NB4 (cell line): ENCODE measurements at regions not wholly inside any gene's neighbourhood (a gene's known extent, or its start where the extent isn't known, plus 50 kb on each side); places are given as distances from the start of the nearest gene placed in this dataset.

Experiments used
- CTCF ChIP-seq: IDR thresholded peaks from one replicate; pipeline ENCODE4 v1.5.1; 2012; ENCODE audit warnings: low read depth, low read length
- MAX ChIP-seq: IDR thresholded peaks from 2 replicates; pipeline ENCODE4 v1.6.1; 2011; ENCODE audit warnings: low read depth, low read length
- MYC ChIP-seq: IDR thresholded peaks from 2 replicates; pipeline ENCODE4 v1.6.1; 2011; ENCODE audit warnings: low read depth, low read length
- POLR2A ChIP-seq: IDR thresholded peaks from 2 replicates; pipeline ENCODE4 v1.6.1; 2011; ENCODE audit warnings: mild to moderate bottlenecking; ENCODE audit not compliant: insufficient read length; ENCODE audit errors: extremely low read depth

GRCh38 chr4:14812101-14812500 lies 190.2 kb upstream of the CPEB2 start:
- TF ChIP-seq CTCF (no peak), MYC (no peak), POLR2A (no peak), MAX (no peak)
